Parathyroid adenoma (tissue), 2 donors: ENCODE measurements at regions not wholly inside any gene's neighbourhood (a gene's known extent, or its start where the extent isn't known, plus 50 kb on each side); places are given as distances from the start of the nearest gene placed in this dataset.

Experiments
- H2AFZ ChIP-seq: fragments of 300-600 bp; sonication (generic); one replicate; pipeline ENCODE4 v1.7.0; 2017; ENCODE audit warnings: antibody characterized with exemption, mild to moderate bottlenecking
- H3K27ac ChIP-seq: fragments of 300-600 bp; sonication (generic); one replicate; pipeline ENCODE4 v1.7.0; 2017
- H3K27me3 ChIP-seq: fragments of 300-600 bp; sonication (generic); one replicate; pipeline ENCODE4 v1.7.0; 2017; ENCODE audit warnings: low read length; ENCODE audit not compliant: control insufficient read depth, insufficient read depth
- H3K36me3 ChIP-seq: fragments of 300-600 bp; sonication (generic); one replicate; pipeline ENCODE4 v1.7.0; 2017; ENCODE audit warnings: low read length; ENCODE audit not compliant: control insufficient read depth, insufficient read depth
- H3K4me1 ChIP-seq: fragments of 300-600 bp; sonication (generic); one replicate; pipeline ENCODE4 v1.7.0; 2017; ENCODE audit warnings: control low read depth
- H3K4me2 ChIP-seq: fragments of 300-600 bp; sonication (generic); one replicate; pipeline ENCODE4 v1.7.0; 2017; ENCODE audit warnings: low read length
- H3K4me3 ChIP-seq: fragments of 300-600 bp; sonication (generic); one replicate; pipeline ENCODE4 v1.7.0; 2017; ENCODE audit warnings: low read depth, low read length
- H3K79me2 ChIP-seq: fragments of 300-600 bp; sonication (generic); one replicate; pipeline ENCODE4 v1.7.0; 2017; ENCODE audit warnings: control low read depth
- H3K9ac ChIP-seq: fragments of 300-600 bp; sonication (generic); one replicate; pipeline ENCODE4 v1.7.0; 2017; ENCODE audit warnings: mild to moderate bottlenecking
- H3K9me3 ChIP-seq: fragments of 300-600 bp; sonication (generic); one replicate; pipeline ENCODE4 v1.7.0; 2017; ENCODE audit warnings: low read length; ENCODE audit not compliant: control insufficient read depth
- CTCF ChIP-seq: fragments of 300-600 bp; sonication (generic); IDR thresholded peaks from one replicate; pipeline ENCODE4 v1.7.0; 2017; ENCODE audit warnings: antibody characterized with exemption, mild to moderate bottlenecking
- donor health status: primary hyperparathyroidism.

GRCh38 chr9:26066237-26066636 is 388.0 kb upstream of the TUSC1 start:
- H3K4me2 ChIP-seq: no peak overlapping the region
- H3K79me2 ChIP-seq: no peaks in the 10 kb centered on the region
- no peaks in the 10 kb centered on the region for H3K27me3 ChIP-seq
- no peak overlapping the region for H2AFZ ChIP-seq
- H3K4me3 ChIP-seq: no peak overlapping the region
- H3K27ac ChIP-seq: no peak overlapping the region
- no peaks in the 10 kb centered on the region for H3K36me3 ChIP-seq
- H3K9ac ChIP-seq: no peak overlapping the region
- no peaks in the 10 kb centered on the region for H3K4me1 ChIP-seq
- TF ChIP-seq CTCF: no peak
- H3K9me3 ChIP-seq: no peaks in the 10 kb centered on the region

DNA sequence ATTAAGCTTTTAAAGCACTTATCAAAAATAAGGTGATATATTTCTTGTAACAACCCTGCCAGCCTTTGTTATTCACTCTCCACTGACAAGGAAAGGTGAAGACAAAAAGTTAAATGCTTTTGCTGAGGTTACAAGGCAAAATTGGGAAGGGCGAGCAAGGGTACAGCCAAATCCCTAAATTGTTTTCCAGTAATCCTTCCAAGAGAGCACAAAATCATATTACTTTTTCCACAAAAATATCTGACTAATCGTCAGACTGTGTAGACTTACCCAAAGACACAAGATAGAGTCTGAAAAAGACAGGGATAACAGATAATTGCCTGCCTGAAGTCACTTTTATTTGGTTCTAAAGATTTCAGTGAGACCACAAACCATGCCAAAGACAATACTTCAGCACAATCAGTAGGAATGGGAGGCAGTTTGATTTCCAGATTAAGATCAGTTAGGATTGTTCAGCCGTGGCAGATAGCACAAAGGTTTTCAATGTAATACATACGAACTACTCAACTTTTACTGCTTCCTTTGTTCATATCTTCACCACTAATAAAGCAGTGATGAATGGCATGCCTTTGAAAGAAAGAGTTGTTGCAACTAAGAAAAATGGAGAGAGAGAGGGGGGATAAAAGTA is 383.8 kb upstream of the TUSC1 start:
- Histone ChIP-seq H3K27ac (no peak overlapping the region), H3K27me3 (no peaks in the 10 kb centered on the region), H3K4me1 (no peaks in the 10 kb centered on the region), H2AFZ (no peak overlapping the region), H3K9ac (no peak overlapping the region), H3K4me3 (no peak overlapping the region), H3K9me3 (no peaks in the 10 kb centered on the region), H3K79me2 (no peaks in the 10 kb centered on the region), H3K36me3 (no peaks in the 10 kb centered on the region), H3K4me2 (no peak overlapping the region)
- TF ChIP-seq CTCF: no peak

GRCh38 chr9:26058111-26058895 is 380.1 kb upstream of the TUSC1 start:
- no peak for TF ChIP-seq CTCF
- Histone ChIP-seq H2AFZ (no peak overlapping the region), H3K4me1 (no peaks in the 10 kb centered on the region), H3K79me2 (no peaks in the 10 kb centered on the region), H3K9ac (no peak overlapping the region), H3K4me3 (no peak overlapping the region), H3K9me3 (no peaks in the 10 kb centered on the region), H3K4me2 (no peak overlapping the region), H3K27me3 (no peaks in the 10 kb centered on the region), H3K27ac (no peak overlapping the region), H3K36me3 (no peaks in the 10 kb centered on the region)

- no peaks in the 10 kb centered on the region for H3K36me3 ChIP-seq
- H3K4me2 ChIP-seq: no peak overlapping the region
- H3K79me2 ChIP-seq: no peaks in the 10 kb centered on the region
- no peak overlapping the region for H2AFZ ChIP-seq
- no peaks in the 10 kb centered on the region for H3K9me3 ChIP-seq
- H3K27ac ChIP-seq: no peak overlapping the region
- no peak for TF ChIP-seq CTCF
- H3K4me3 ChIP-seq: no peak overlapping the region
- no peaks in the 10 kb centered on the region for H3K27me3 ChIP-seq
- H3K9ac ChIP-seq: no peak overlapping the region
- no peaks in the 10 kb centered on the region for H3K4me1 ChIP-seq
Observed at GRCh38 chr9:26057050-26057449, 378.8 kb upstream of the TUSC1 start.
